HG02588 (cell line): ENCODE measurements at regions not wholly inside any gene's neighbourhood (a gene's known extent, or its start where the extent isn't known, plus 50 kb on each side); places are given as distances from the start of the nearest gene placed in this dataset.
"Not testable (repeated sequence)": the region's sequence is repeated elsewhere in the genome, so short reads cannot be mapped to it uniquely, and the experiment has no call there.

ENCODE experiments used
- ATAC-seq: cut with Tn5 transposase; IDR thresholded peaks from one replicate; pipeline ENCODE4 v1.9.1; 2021; ENCODE audit warnings: mild to moderate bottlenecking, moderate library complexity; ENCODE audit not compliant: unreplicated experiment

- no peak for ATAC-seq
These were observed 175.9 kb upstream of the SNX2 start for GRCh38 chr5:122599000-122599399.

DNA sequence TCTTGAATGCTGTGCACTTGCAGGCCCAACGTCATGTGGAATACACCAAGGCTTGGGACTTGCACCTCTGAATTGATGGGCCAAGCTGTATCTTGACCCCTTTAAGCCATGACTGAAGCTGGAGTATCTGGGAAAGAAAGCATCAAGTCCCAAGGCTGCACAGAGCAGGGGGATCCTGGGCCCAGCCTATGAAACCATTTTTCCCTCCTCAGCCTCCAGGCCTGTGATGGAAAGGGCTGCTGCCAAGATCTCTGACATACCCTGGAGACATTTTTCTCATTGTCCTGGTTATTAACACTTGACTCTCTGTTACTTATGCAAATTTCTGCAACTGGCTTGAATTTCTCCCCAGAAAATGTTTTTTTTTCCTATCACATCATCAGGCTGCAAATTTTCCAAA is 174.0 kb upstream of the SNX2 start:
- no peak for ATAC-seq

DNA sequence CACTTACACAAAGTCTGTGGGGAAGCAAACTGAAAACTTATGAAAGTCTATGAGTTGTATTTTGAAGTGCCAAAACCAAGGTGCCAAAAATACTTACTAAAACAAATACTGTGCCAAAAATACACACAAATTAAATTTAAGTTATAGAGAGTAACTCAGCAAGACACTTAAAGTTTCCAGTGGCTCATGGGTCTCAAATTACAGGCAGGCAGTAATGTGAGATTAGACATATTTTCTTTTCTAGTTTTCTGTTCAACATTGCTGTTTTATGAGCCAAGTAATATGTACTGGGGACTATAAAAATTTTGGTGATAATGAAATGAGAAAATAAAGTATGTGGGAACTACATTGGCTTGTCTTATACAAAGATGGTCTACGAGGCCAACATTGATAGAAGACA is 172.2 kb upstream of the SNX2 start:
- no peak for ATAC-seq

DNA sequence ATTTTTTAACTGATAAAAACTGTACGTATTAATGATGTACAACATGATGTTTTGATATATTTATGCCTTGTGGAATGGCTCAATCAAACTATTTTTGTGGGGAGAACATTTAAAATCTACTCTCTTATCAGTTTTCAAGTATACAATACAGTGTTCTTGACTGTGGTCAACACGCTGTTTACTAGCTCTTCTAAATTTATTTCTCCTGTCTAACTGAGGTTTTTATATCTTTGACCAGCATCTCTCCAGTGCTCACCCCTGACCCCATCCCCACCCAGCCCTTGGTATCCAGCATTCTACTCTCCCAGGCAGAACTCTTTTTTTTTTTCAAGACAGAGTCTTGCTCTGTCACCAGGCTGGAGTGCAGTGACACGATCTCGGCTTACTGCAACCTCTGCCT is 169.6 kb upstream of the SNX2 start:
- no peak for ATAC-seq

- ATAC-seq, result no peak
These were observed 167.1 kb upstream of the SNX2 start for GRCh38 chr5:122607818-122608217.

GRCh38 chr5:122608222-122608621 is 166.7 kb upstream of the SNX2 start:
- ATAC-seq, result no peak

DNA sequence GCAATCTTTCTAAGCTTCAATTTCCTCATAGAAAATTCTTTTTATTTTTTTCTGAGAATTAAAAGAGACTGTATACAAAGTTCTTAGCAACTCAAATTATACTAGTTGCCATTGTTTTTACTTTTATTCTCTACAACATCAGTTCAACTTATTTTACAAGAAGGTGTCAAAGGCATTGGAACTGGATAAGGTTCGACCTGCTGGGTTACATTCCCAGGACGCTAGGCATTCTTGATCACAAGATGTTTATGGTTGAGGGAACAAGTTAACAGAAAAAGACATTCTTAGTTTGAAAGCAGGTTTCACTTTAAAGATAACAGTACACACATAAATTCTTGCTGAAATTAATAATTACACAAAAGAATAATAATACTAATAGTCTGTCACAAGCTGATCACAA is 163.5 kb upstream of the SNX2 start:
- ATAC-seq, result no peak

DNA sequence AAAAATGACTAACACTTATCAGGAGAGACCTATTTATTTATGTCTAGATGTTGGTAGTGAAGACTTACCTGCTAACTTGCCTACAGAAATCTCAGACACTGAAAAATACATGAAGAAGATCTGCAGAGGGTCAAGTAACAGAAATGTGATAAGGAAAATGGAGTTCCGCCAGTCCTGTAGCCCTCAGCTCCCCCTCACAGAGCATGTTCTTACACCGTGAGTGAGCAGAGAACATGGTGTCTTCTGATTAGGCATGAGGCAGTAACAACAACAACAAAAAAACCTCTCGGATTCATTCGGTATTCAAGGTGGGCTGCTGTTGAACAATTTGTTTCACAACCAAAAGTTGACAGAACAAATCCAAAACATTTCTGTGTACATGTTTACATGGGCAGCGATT is 162.0 kb upstream of the SNX2 start:
- no peak for ATAC-seq

DNA sequence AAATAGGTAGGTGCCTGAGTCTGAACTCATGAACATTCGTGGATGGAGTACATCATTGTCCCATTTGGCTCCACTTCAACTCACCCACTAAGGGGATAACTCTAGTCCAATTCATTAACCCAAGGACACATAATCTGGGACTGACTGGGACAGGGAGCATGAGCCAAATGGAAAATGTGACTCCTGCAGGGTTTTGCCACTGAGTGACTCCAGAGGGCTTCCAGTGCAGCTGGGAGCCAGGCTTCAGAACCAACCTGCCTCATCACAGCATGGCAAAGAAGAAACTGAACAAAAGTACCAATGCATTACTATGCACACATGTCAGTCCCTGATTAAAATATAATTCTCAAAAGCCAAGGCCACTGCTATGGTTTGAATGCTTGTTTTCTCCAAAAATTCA is 159.7 kb upstream of the SNX2 start:
- no peak for ATAC-seq

DNA sequence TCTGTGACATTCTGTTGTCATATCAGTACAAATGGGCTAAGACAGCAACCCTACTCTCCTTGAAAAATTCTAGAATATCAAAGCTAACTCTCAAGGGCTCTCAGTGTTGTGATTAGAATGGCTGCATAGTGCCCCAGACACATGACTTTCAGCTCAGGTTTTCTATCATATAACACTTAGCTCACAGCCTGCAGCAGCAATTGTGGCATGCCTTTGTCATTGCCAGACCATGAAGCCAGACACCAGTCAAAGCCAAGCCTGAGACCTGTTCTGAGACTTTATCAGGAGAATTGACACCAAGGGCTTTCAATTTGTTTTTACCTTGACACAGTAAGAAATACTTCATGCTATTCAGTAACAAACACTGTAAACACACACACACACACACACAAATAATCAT is 159.0 kb upstream of the SNX2 start:
- no peak for ATAC-seq

- ATAC-seq, result not testable (repeated sequence)
These were observed 156.8 kb upstream of the SNX2 start for GRCh38 chr5:122618046-122618445.

GRCh38 chr5:122620768-122621167 is 154.1 kb upstream of the SNX2 start:
- ATAC-seq, result not testable (repeated sequence)

GRCh38 chr5:122628714-122629113 is 146.2 kb upstream of the SNX2 start:
- not testable (repeated sequence) for ATAC-seq

- no peak for ATAC-seq
These were observed 145.7 kb upstream of the SNX2 start for GRCh38 chr5:122629121-122629677.

DNA sequence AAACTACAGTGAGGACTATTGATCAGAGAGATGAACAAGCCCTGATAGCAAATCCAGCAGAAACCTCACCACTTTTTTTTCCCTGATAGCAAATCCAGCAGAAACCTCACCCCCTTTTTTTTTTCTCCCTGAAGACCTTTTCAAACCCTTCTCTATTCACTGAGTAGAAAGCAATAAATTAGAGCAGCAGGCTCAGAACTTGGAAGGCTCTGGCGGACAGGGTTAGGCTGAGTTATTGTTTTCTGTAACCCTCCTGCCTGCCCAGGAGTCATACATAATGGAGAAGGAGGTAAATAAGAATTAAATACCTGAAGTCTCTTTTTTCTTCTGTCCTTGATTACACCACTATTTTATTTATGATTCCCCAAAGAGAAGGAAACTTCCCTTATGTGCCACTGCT is 136.3 kb upstream of the SNX2 start:
- ATAC-seq, result no peak

DNA sequence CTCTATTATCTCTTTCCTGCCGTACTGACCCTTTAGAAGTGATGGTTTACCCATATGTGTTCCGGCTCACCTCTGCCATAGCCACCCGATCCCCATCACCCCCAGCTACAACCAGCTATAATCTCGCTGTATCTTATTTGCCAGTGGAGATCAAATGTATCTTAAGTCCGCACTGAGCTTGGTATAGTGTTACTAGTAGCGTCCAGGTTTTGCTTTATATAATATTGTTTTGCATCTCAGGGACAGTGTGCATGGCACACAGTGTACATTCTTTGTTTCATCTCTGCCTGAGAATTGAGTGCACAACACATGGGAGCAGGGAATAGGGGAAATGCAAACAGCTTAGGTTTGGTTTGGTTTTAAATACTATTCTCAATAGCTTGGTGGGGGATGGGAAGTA is 135.8 kb upstream of the SNX2 start:
- no peak for ATAC-seq

- no peak for ATAC-seq
These were observed 135.0 kb upstream of the SNX2 start for GRCh38 chr5:122639864-122640263.

- ATAC-seq, result no peak
These were observed 125.8 kb upstream of the SNX2 start for GRCh38 chr5:122649080-122649479.

GRCh38 chr5:122653087-122654017 is 121.5 kb upstream of the SNX2 start:
- no peak for ATAC-seq

DNA sequence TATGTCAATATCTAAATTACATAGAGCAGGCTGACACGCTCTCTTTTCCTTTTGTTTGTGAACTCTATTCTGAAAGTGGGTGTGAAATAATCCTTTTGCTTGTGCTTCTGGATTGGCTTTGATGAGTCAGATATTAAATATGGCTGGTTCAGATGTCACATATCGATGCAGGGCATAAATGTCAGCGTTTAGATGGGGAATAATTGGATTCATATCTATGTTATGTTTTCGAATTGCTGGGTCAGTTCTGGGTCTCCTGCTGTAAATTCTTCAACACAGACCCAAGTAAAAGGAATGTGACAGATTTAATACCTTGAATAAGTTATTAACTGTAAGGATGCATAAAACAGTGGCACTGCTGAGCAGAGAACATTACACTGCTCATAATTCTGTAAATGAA is 118.7 kb upstream of the SNX2 start:
- ATAC-seq, result no peak

DNA sequence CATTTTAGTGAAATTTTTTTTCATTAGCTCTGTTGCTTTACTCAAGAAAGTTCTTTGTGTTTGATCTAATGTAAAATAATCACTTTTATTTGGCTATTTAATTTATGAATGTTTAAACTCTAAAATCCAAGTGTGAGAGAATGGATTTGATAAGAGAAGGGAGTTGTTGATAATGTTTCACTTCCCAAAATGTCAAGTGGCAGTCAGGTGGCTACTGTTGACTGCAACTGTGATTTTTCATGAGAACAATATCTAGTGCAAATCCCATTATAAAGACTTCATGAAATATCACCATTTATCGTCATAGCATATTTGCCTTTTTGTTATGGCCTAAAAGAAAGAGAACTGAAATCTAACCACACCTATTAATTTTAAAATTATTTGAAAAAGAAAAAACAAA is 118.3 kb upstream of the SNX2 start:
- ATAC-seq, result no peak

DNA sequence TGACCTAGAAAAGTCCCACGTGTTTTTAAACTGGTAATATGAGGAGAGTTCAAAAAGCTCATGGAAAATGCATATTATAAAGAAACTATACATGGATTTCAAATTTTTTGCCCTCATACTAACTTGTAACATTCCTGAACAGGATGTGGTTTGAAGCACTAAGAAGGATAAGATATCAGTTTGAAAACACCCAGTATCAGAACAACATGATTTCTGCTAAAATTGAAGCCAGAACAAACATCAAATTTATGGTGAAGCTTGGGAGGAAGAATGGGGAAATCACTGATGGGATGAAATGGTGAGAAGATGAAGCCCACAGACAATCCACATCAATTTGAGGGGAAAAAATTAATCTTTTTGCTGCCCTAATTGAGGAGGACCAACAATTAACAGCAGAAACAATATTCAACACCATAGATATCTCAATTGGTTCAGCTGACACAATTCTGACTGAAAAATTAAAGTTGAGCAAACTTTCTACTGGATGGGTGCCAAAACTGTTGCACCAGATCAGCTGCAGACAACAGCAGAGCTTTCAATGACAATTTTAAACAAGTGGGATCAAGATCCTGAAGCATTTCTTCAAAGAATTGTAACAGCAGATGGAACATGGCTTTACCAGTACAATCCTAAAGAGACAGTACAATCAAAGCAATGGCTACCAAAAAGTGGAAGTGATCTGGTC is 113.2 kb upstream of the SNX2 start:
- no peak for ATAC-seq
